Ishikawa (cell line): ENCODE measurements at regions not wholly inside any gene's neighbourhood (a gene's known extent, or its start where the extent isn't known, plus 50 kb on each side); places are given as distances from the start of the nearest gene placed in this dataset.

Source experiments
- FOXM1 ChIP-seq: IDR thresholded peaks from 2 replicates; pipeline ENCODE4 v1.6.1; 2012; ENCODE audit warnings: low read depth, borderline replicate concordance
- MAX ChIP-seq: IDR thresholded peaks from 2 replicates; pipeline ENCODE4 v1.6.1; 2012
- RAD21 ChIP-seq: IDR thresholded peaks from 2 replicates; pipeline ENCODE4 v1.6.1; 2012; ENCODE audit warnings: low read depth
- TAF1 ChIP-seq: IDR thresholded peaks from 2 replicates; pipeline ENCODE4 v1.6.1; 2012; ENCODE audit warnings: low read depth, mild to moderate bottlenecking
- TCF12 ChIP-seq: IDR thresholded peaks from 2 replicates; pipeline ENCODE4 v1.6.1; 2012; ENCODE audit warnings: low read depth

- no peak for TF ChIP-seq RAD21
- no peak for TF ChIP-seq MAX
- TF ChIP-seq TCF12 = no peak
- TF ChIP-seq TAF1 = no peak
- no peak for TF ChIP-seq FOXM1
Measured at GRCh38 chr2:60352491-60353405, 200.7 kb downstream of the BCL11A start.
